ENCODE measurements at regions not wholly inside any gene's neighbourhood (a gene's known extent, or its start where the extent isn't known, plus 50 kb on each side); places are given as distances from the start of the nearest gene placed in this dataset.

- TF ChIP-seq CTCF (IDR thresholded peaks at IDR 0.05) (no peak), EP300 (IDR thresholded peaks at IDR 0.05) (no peak), POLR2A (IDR thresholded peaks at IDR 0.05) (no peak), POLR2AphosphoS5 (IDR thresholded peaks at IDR 0.05) (no peak)
Measured at GRCh38 chr17:71546419-71546818, 574.4 kb upstream of the SOX9 start.
